NB4 (cell line): ENCODE measurements at regions not wholly inside any gene's neighbourhood (a gene's known extent, or its start where the extent isn't known, plus 50 kb on each side); places are given as distances from the start of the nearest gene placed in this dataset.

ENCODE experiments used
- MYC ChIP-seq: IDR thresholded peaks from 2 replicates; pipeline ENCODE4 v1.6.1; 2011; ENCODE audit warnings: low read depth, low read length
- POLR2A ChIP-seq: IDR thresholded peaks from 2 replicates; pipeline ENCODE4 v1.6.1; 2011; ENCODE audit warnings: mild to moderate bottlenecking; ENCODE audit not compliant: insufficient read length; ENCODE audit errors: extremely low read depth
- TF ChIP-seq, protein P1 (sequence below): IDR thresholded peaks from one replicate; pipeline ENCODE4 v1.5.1; 2012; ENCODE audit warnings: low read depth, low read length
- TF ChIP-seq, protein P2 (sequence below): IDR thresholded peaks from 2 replicates; pipeline ENCODE4 v1.6.1; 2011; ENCODE audit warnings: low read depth, low read length

DNA sequence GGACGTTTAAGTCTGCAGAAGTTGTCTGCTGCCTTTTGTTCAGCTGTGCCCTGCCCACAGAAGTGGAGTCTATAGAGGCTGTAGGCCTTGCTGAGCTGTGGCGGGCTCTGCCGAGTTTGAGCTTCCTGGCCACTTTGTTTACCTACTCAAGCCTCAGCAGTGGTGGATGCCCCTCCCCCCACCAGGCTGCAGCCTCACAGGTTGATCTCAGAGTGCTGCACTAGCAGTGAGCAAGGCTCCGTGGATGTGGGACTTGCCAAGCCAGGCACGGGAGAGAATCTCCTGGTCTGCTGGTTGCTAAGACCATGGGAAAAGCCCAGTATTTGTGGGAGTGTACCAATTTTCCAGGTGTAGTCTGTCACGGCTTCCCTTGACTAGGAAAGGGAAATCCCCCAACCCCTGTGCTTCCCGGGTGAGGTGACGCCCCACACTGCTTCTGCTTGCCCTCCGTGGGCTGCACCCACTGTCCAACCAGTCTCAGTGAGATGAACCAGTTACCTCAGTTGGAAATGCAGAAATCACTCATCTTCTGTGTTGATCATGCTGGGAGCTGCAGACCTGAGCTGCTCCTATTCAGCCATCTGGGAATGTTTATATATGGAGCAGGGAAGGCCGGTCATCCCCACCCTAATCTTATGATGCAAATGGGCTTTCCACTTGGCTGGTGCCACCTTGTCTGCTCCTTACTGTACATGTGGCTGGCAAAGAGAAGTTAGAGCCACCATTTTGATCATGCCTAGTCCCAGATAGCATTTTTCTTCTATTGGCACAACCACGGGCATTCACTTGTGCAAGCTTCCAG is 156.9 kb upstream of the ITGA6 start:
- TF ChIP-seq, protein P1, sequence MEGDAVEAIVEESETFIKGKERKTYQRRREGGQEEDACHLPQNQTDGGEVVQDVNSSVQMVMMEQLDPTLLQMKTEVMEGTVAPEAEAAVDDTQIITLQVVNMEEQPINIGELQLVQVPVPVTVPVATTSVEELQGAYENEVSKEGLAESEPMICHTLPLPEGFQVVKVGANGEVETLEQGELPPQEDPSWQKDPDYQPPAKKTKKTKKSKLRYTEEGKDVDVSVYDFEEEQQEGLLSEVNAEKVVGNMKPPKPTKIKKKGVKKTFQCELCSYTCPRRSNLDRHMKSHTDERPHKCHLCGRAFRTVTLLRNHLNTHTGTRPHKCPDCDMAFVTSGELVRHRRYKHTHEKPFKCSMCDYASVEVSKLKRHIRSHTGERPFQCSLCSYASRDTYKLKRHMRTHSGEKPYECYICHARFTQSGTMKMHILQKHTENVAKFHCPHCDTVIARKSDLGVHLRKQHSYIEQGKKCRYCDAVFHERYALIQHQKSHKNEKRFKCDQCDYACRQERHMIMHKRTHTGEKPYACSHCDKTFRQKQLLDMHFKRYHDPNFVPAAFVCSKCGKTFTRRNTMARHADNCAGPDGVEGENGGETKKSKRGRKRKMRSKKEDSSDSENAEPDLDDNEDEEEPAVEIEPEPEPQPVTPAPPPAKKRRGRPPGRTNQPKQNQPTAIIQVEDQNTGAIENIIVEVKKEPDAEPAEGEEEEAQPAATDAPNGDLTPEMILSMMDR = no peak
- TF ChIP-seq MYC = no peak
- TF ChIP-seq POLR2A = no peak
- TF ChIP-seq, protein P2, sequence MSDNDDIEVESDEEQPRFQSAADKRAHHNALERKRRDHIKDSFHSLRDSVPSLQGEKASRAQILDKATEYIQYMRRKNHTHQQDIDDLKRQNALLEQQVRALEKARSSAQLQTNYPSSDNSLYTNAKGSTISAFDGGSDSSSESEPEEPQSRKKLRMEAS = no peak
